GM18520 (cell line): ENCODE measurements at regions not wholly inside any gene's neighbourhood (a gene's known extent, or its start where the extent isn't known, plus 50 kb on each side); places are given as distances from the start of the nearest gene placed in this dataset.
"Not testable (repeated sequence)": the region's sequence is repeated elsewhere in the genome, so short reads cannot be mapped to it uniquely, and the experiment has no call there.

Experiments used
- ATAC-seq: cut with Tn5 transposase; IDR thresholded peaks from one replicate; pipeline ENCODE4 v1.9.1; 2021; ENCODE audit not compliant: unreplicated experiment

DNA sequence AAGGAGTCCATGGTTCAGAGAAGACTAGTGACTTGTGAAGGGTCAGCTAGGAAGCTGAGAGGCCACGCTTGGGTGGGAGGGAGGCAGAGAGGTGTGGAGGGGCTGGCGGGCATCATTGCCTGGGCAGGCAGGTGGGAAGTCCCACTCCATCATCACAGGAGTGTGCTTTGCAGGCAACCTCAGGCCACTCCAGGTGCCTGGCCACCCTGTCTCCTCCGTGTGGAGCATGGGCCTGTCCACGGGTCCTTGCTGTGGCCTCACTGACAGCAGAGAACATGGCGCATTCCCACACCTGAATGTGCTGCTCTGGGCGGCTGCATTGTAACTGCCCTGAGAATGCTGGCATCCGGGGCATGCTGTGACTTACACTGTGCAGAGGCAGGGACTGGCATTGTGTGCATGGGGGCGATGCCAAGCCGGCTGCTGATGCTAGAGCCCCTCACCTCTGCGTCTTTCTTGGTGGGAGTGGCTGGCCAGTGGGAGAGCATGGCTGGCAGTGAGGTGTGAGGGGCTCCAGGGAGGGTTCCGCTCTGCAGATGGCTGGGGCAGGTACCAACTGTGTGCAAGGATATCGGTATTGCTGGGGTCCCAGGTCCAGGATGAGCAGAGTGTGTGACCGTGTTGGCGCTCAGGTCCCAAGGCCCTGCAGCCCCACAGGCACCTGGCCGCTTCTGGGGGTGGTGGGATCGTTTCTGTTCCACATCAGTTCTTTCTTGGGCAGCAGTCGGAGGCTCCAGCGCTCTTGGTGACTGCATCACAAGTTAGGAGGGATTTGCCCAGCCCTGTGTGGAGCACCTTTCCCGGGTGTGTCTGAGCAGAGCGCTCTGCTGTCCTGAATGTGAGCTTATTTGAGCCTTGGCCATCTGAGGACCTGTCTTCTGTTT, 94.8 kb downstream of the NPIPB11 start:
- no peak for ATAC-seq

DNA sequence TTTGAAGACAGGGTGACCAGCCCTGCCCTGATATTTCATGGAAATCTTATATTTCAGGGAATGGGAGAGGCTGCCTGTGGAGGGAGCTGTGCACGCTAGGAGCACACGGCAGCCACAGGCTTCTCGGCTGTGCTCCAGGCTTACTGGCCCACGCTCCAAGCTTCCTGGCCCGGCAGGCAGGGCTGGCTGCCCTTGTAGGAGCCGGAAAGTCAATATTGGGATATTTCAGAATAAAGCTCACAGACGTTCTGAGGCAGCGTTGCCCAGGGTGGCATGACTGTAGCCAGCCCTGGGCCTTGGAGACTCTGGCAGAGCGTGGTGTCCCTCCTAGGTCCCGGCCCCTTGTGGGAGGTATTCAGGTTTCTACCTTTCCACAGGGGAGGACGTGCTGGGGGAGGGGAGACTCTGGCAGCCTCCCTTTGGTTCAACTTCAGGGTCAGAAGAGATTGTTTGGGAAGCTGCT, 95.6 kb downstream of the NPIPB11 start:
- no peak for ATAC-seq

DNA sequence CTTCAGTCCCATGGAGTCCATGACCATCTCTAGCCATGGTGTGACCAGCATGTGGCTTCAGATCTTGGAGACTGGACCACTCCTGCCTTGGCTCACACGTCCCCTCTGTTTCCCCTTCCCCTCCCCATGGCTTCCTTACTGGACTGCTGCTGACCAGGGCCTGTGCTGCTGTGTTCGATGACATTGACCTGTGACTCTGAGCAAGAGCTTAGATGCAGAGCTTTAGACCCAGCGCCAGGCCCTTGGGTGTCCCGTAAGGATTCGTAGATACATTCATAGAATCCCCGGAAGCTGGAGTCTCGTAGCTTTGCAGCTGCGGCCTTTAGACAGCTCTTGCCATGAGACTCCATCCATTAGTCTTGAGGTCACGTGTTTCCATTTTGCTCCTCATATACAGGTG, 96.3 kb downstream of the NPIPB11 start:
- ATAC-seq, result not testable (repeated sequence)

DNA sequence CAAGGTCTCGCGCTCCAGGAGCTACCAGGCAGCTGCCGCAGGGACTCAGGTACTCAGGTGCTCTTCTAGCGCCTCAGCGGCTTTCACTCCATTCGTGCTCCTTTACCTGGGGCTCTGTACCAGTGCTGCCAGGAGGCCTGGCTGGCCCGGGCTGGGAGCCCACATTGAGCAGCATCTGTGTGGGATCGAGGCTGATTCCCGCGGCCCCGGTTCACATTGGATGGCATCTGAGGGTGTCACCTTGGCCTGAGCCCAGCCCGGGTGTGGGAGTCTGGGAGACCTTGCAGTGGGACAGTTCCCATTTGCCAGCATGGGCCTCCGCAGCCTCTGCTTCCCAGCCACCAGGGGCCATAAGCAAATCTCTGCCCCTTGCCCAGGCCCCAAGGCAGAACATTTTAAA, 96.9 kb downstream of the NPIPB11 start:
- not testable (repeated sequence) for ATAC-seq

DNA sequence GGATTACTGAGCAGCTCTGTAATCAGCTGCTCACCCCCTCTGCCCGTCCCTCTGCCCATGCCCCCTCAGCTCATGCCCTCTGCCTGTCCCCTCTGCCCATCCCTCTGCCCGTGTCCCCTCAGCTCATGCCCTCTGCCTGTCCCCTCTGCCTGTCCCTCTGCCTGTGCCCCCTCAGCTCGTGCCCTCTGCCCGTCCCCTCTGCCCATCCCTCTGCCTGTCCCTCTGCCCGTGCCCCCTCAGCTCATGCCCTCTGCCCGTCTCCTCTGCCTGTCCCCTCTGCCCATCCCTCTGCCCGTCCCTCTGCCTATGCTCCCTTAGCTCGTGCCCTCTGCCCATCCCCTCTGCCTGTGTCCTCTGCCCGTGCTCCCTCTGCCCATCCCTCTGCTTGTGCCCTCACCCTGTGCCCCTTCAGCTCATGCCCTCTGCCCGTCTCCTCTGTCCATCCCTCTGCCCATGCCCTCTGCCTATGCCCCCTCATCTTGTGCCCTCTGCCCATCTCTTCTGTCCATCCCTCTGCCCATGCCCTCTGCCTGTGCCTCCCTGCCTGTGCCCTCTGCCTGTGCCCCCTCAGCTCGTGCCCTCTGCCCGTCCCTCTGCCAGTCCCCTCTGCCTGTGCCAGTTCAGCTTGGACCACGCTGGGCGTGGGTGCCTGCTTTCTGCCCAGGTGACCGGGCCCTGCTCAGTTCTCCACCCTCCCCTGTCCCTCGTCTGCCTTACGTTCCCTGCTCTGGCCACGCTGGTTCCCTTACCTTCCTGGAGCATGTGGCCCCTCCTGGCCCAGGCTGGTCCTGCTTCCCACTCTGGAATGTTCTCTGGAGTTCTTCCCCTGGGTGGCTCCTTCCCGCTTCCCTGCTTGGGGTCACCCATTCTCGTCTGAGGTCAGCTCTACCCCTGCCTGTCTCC, 97.6 kb downstream of the NPIPB11 start:
- ATAC-seq, result no peak

DNA sequence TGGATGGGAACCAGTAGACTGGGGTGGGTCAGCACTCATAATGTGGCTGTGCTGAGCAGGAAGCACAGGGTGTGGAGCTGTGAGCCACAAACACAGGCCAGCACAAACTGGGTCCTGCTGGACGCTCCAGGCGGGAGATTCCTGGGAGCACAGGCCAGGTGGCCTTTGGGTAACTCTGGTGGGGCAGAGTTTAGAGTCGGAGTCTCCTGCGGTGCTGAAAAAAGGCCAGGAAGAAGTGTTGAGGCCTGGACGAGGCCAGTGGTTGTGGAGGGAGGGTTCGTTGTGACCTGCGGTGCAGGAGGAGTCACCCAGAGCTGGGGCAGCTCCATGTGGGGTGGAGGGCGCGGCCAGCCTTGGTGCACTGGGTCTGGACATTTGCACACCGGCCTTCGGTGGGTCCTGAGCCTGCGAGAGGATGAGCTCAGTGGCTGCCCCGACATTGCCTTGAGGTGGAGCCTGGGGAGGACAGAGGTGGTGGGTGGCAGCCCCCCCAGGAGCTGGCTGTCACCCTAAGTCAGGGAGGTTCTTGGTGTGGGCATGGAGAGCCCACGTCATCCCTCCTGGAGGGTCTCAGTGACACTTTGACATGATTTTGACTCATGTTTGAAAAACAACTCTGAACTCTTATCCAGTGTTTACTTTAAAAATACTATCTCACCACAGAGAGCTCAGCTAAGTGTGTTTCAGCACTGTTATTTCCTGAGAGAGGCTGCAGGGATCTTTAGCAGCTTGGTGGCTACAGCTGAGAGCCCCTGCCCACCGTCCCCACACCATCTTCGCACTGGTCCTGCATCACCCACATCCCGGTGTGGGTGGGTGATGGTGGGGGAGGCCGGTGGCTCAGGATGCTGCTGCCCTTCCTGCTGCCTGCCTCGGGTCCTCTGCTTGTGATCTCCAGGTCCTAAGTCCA, 98.7 kb downstream of the NPIPB11 start:
- no peak for ATAC-seq

DNA sequence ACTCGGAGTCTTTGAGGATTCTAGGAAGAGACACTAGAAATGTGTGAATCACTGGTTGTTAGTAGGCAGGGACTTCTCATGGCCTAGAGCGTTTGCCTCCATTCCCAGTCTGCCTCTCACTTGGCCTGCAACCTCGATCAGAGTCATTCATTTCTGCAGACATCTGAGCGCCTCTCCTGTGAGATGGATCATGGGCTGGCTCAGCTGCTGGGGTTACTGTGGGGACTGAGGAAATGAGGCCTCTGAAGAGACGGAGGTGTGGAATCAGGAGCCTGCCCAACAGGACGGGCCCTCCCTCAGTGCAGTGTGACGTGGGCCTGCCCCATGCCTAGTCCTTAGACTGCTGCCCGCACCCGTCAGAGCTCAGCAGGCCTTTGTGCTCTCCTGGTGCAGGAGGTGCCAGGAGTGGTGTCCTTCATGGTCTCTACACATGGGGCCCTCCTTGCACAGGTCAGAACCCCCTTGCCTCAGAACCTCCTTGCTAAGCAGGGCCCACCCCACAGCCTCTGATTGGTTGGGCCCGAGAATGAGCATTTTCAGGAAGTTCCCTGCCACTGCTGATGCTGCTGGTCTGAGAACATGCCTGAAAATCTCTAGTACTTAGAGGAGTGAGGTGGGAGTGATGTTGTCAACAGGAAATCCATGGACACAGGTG, 99.4 kb downstream of the NPIPB11 start:
- ATAC-seq, result no peak

DNA sequence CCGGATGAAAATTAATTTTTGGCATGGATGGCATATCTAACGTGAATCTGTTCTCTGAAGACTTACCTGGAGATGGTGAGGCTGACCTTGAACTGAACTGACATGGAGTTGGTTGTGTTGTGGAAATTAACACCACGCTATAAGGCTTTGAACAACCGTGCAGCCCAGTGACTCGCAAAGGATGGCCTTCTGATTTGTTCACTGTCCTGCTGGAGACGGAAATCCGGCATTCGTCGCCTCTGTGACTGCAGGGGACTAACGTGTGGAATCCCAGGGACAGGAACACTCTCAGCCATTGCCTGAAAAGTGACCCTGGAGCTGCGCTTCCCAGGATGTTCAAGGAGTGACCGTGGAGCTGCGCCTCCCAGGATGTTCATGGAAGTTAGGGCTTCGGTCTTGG, 100.3 kb downstream of the NPIPB11 start:
- ATAC-seq, result no peak

DNA sequence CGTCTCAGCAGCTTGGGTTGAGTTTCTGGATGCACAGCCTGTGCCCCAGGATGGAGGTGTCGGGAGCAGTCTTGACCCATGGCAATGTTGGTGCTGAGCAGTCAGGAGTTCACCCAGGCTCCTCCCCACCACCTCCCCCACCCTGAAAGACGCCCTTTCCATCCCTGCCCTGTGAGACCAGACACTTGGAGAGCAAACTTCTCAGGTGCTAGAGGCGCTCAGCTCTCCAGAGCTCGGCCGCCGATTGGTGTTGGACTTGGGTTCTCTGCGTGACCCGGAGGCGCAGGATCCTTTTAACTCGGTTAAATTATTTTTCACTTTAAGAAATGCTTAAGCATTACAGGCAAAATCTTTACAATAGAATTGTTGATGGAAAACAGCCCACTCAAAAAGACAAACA, 101.5 kb downstream of the NPIPB11 start:
- ATAC-seq, result not testable (repeated sequence)

DNA sequence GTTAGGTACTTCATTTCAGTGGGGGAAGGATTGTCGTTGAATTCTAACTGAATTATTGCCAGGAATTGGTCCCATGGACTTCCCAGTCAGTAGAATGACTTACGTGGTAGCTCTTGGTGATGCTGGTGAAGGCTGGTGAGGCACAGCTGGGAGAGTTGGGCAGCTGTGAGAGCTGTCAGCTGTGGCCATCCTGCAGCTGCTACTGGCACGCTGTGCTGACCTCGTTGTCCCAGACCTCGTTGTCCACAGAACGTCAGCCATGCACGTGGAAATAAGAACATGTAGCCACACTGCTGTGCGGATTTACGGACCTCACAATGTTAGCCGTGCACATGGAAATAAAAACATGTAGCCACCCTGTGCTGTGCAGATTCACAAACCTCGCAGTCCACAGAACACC, 102.3 kb downstream of the NPIPB11 start:
- ATAC-seq, result no peak

DNA sequence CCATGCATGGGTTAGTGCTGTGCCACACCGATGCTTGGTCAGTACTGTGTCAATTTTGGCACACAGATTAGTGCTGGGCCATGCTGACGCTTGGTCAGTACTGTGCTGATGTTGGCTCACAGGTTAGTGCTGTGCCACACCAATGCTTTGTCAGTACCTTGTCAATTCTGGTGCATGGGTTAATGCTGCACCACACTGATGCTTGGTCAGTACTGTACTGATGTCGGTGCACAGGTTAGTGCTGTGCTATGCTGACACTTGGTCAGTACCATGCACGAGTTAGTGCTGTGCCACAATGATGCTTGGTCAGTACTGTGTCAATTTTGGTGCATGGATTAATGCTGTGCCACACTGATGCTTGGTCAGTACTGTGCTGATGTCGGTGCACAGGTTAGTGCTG, 103.0 kb downstream of the NPIPB11 start:
- ATAC-seq, result no peak

DNA sequence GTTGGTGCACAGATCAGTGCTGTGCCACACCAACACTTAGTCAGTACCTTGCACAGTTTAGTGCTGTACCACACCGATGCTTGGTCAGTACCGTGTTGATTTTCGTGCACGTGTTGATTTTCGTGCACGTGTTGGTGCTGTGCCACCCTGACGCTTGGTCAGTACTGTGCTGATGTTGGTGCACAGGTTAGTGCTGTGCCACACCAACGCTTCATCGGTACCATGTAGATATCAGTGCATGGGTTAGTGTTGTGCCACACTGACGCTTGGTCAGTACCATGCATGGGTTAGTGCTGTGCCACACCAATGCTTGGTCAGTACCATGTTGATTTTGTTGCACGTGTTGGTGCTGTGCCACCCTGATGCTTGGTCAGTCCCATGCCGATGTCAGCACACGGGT, 103.5 kb downstream of the NPIPB11 start:
- ATAC-seq, result no peak

DNA sequence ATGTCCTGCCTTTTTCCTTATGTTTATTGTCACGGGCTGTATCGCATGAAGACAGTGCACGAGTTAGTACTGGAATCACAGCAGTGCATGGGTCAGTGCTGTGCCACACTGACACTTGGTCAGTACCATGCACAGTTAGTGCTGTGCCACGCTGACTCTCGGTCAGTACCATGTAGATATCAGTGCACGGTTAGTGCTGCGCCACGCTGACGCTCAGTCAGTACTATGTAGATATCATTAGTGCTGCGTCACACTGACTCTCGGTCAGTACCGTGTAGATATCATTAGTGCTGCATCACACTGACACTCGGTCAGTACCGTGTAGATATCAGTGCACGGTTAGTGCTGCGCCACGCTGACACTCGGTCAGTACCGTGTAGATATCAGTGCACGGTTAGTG, 104.1 kb downstream of the NPIPB11 start:
- not testable (repeated sequence) for ATAC-seq

DNA sequence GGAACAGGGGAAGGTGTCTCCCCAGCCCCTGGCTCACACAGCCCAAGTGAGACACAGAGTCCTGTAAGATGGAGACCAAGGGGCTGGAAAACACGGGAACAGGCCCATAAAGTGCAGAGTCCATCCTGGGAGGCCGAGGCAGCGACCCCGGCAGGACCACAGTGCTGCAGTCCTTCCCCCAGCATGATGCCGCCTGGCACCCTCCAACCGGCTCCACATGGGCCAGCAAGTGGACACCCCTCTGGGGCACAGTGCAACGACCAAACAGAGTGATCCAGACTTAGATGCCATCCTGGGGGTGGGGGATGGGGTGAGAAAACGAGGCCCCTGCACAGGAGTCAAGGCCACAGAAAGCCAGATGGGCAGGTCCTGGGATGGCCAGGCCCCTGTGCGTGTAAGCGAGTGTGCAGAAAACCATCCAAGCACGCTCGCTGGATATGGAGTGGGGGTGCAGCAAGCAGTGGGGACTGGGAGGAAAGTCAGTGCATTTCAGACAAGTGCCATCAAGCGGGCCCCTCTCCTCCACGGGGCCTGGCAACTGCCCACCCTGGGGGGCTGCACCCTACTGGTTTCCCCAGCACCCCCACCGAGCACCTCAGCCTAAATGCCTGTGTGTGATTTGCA, 104.7 kb downstream of the NPIPB11 start:
- ATAC-seq, result not testable (repeated sequence)

DNA sequence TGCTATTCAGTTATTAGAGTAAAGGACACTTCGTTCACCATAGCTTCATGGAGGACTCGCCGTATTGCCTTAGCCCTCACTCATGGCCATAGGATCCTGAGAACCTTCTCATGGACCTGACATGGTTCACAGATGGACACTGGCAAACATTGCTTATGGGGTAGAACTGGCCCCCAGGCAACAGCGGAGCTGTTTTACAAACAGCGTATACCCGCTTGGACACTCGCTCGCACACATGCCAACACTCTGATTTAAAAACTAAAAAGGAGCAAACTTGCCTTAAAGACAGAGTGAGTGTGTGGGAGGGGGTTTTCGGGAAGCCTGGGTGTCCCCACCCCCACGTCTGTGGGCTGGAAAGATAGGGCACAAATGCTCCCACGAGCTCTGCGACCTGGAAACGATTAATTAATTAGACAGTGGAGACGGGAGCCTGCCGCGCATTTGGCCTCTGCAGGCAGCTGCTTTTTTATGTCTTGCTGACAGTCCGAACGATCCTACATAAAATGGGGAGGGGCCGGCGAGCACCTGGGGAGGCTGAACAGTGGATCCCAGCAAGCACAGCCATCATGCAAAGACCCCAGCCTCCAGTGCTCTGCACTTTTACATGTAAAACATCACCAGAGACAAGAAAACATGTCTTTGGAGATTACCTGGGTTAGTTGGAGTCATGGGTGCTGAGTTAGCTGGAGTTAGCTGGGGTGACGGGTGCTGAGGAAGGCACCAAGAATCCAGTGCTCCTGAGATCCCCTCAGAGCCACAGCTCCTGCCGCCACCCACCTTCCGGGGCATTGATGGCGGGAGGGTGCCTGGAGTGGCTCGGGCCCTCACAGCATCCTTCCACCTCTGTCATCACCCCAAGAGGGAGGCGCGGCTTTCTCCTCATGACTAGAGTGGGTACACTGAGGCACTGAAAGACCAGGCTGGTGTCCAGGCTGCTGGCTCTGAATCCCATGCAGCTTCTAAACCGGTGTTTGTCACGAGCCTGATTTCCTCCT, 105.7 kb downstream of the NPIPB11 start:
- ATAC-seq, result not testable (repeated sequence)

DNA sequence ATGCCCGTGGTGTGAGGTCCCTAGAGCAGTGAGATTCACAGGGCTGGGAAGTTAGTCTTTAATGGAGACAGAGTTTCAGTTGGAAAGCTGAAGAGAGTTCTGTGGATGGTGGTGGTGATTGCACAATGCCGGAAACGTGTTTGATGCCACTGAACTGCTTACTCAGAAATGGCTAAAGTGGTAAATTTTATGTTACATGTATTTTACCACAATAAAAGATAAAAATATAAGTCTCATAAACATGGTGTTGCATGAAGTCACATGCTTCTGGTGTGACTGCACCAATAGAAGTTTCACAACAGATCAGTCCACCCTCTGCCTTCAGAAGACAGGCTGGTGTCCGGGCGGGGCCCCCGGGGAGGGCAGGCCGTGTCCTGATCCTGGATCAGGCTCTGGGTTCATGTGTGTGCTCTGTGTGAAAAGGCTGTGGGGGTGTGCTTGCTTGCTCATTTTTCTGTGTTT, 106.5 kb downstream of the NPIPB11 start:
- not testable (repeated sequence) for ATAC-seq

DNA sequence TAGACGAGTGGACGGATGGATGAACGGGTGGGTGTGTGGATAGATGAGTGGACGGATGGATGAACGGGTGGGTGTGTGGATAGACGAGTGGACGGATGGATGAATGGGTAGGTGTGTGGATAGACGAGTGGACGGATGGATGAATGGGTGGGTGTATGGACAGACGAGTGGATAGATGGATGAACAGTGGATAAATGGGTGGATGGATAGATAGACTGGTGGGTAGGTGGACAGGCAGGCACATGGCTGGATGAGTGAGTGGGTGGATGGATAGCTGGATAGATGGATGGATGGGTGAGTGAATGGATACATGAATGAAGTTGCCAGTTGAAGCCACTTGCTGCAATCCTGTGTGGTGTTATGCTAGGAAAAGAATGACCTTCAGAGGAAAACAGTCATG, 107.5 kb downstream of the NPIPB11 start:
- not testable (repeated sequence) for ATAC-seq

DNA sequence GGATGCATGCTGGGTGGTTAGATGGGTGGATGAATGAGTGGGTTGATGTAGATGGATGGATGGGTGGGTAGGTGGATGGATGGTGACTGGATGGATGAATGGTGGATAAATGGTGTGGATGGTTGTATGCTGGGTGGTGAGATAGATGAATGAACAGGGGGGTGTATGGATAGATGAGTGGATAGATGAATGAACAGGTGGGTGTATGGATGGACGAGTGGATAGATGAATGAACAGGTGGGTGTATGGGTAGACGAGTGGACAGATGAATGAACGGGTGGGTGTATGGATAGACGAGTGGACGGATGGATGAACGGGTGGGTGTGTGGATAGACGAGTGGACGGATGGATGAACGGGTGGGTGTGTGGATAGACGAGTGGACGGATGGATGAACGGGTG, 108.2 kb downstream of the NPIPB11 start:
- ATAC-seq, result not testable (repeated sequence)
